ENCODE measurements at regions not wholly inside any gene's neighbourhood (a gene's known extent, or its start where the extent isn't known, plus 50 kb on each side); places are given as distances from the start of the nearest gene placed in this dataset.
"Not testable (repeated sequence)": the region's sequence is repeated elsewhere in the genome, so short reads cannot be mapped to it uniquely, and the experiment has no call there.

- no peak for ATAC-seq
- intact Hi-C loops (cut with DNase I, micrococcal nuclease) = no loop called here
- no peak for DNase-seq
Measured at GRCh38 chr2:204166961-204167360, 230.4 kb downstream of the ICOS start.

GRCh38 chr2:204167670-204168069 lies 231.1 kb downstream of the ICOS start:
- intact Hi-C loops (cut with DNase I, micrococcal nuclease); DNase-seq; ATAC-seq: not testable (repeated sequence)

- intact Hi-C loops (cut with DNase I, micrococcal nuclease) = no loop called here
- ATAC-seq (no peak), DNase-seq (no peak)
Measured at GRCh38 chr2:204170411-204170810, 233.8 kb downstream of the ICOS start.

- ATAC-seq (no peak), DNase-seq (no peak)
- intact Hi-C loops (cut with DNase I, micrococcal nuclease) = no loop called here
Measured at GRCh38 chr2:204171432-204172144, 235.0 kb downstream of the ICOS start.

GRCh38 chr2:204172145-204172600 lies 235.6 kb downstream of the ICOS start:
- DNase-seq = no peak
- ATAC-seq = no peak
- intact Hi-C loops (cut with DNase I, micrococcal nuclease) = no loop called here

GRCh38 chr2:204174034-204174433 lies 237.5 kb downstream of the ICOS start:
- ATAC-seq (no peak), DNase-seq (no peak)
- intact Hi-C loops (cut with DNase I, micrococcal nuclease) = no loop called here

GRCh38 chr2:204175552-204176271 lies 239.1 kb downstream of the ICOS start:
- DNase-seq (no peak), ATAC-seq (no peak)
- intact Hi-C loops (cut with DNase I, micrococcal nuclease) = no loop called here

- intact Hi-C loops (cut with DNase I, micrococcal nuclease) = no loop called here
- ATAC-seq = no peak
- DNase-seq = no peak
Measured at GRCh38 chr2:204176306-204176705, 239.7 kb downstream of the ICOS start.

- ATAC-seq = no peak
Measured at GRCh38 chr2:204177251-204177976, 240.9 kb downstream of the ICOS start.

GRCh38 chr2:204177977-204178522 lies 241.5 kb downstream of the ICOS start:
- peak; percentile 68 for ATAC-seq
- intact Hi-C loops (cut with DNase I, micrococcal nuclease) = no loop called here
- peak; percentile 28 to 66 for DNase-seq

More at GRCh38 chr2:204177251-204177976, 240.9 kb downstream of the ICOS start:
- intact Hi-C loops (cut with DNase I, micrococcal nuclease) = no loop called here
- no peak for DNase-seq

GRCh38 chr2:204180649-204181048 lies 244.1 kb downstream of the ICOS start:
- intact Hi-C loops (cut with DNase I, micrococcal nuclease) = no loop called here
- DNase-seq (no peak), ATAC-seq (no peak)

GRCh38 chr2:204183608-204184007 lies 247.0 kb downstream of the ICOS start:
- no peak for ATAC-seq
- intact Hi-C loops (cut with DNase I, micrococcal nuclease) = no loop called here
- DNase-seq = no peak

GRCh38 chr2:204184226-204184625 lies 247.7 kb downstream of the ICOS start:
- ATAC-seq (no peak), DNase-seq (no peak)
- intact Hi-C loops (cut with DNase I, micrococcal nuclease) = no loop called here

- DNase-seq (no peak), ATAC-seq (peak; percentile 92)
- intact Hi-C loops (cut with DNase I, micrococcal nuclease) = no loop called here
Measured at GRCh38 chr2:204187229-204188083, 250.9 kb downstream of the ICOS start.

- no peak for ATAC-seq
- intact Hi-C loops (cut with DNase I, micrococcal nuclease) = no loop called here
- no peak for DNase-seq
Measured at GRCh38 chr2:204191574-204191973, 255.0 kb downstream of the ICOS start.

- DNase-seq (no peak), ATAC-seq (no peak)
- intact Hi-C loops (cut with DNase I, micrococcal nuclease) = no loop called here
Measured at GRCh38 chr2:204195498-204195897, 258.9 kb downstream of the ICOS start.

- ATAC-seq = no peak
- intact Hi-C loops (cut with DNase I, micrococcal nuclease) = no loop called here
- no peak for DNase-seq
Measured at GRCh38 chr2:204197336-204198005, 260.9 kb downstream of the ICOS start.

- DNase-seq (no peak), ATAC-seq (no peak)
- intact Hi-C loops (cut with DNase I, micrococcal nuclease) = no loop called here
Measured at GRCh38 chr2:204199357-204199756, 262.8 kb downstream of the ICOS start.
